GM18511 (cell line): ENCODE measurements at regions not wholly inside any gene's neighbourhood (a gene's known extent, or its start where the extent isn't known, plus 50 kb on each side); places are given as distances from the start of the nearest gene placed in this dataset.

Source experiments
- ATAC-seq: cut with Tn5 transposase; IDR thresholded peaks from one replicate; pipeline ENCODE4 v1.9.1; 2021; ENCODE audit warnings: mild to moderate bottlenecking, moderate library complexity; ENCODE audit not compliant: unreplicated experiment

DNA sequence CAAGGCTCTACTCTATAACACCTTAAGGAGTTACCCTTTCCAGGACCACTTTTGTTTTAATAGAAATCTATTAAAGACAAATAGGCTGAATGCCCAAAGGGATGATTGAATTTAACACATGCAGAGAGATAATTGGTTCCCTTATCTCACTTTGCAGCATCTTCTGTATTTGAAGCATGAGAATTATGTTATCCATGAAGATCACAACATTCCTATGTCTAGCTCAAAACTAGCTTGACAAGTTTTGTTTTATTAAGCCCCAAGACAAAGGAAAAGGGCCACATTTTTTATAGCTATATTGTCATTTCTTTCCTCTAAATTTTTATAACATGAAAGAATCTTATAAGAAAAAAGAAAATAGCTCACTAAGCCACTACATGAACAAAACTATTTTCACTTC lies 57.9 kb upstream of the FTMT start:
- no peak for ATAC-seq

DNA sequence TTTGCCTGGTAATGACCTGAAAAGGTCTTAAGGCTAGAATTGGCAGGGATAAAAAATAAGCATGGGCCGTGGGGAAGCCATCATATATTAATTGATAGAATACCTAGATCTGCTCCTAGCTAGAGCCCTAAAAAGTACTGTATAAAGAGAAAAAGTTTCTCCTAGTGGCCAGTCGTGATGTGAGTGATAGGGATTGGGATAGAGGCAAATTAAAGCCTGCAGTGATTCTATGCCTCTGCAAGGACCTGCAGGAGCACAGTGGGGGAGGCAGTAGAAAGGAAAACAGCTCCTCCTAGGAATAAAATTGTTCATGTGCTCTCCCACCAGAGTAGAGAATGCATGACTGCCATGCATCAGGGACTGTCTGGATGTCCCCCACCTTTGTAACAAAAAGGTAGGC lies 56.2 kb upstream of the FTMT start:
- no peak for ATAC-seq

DNA sequence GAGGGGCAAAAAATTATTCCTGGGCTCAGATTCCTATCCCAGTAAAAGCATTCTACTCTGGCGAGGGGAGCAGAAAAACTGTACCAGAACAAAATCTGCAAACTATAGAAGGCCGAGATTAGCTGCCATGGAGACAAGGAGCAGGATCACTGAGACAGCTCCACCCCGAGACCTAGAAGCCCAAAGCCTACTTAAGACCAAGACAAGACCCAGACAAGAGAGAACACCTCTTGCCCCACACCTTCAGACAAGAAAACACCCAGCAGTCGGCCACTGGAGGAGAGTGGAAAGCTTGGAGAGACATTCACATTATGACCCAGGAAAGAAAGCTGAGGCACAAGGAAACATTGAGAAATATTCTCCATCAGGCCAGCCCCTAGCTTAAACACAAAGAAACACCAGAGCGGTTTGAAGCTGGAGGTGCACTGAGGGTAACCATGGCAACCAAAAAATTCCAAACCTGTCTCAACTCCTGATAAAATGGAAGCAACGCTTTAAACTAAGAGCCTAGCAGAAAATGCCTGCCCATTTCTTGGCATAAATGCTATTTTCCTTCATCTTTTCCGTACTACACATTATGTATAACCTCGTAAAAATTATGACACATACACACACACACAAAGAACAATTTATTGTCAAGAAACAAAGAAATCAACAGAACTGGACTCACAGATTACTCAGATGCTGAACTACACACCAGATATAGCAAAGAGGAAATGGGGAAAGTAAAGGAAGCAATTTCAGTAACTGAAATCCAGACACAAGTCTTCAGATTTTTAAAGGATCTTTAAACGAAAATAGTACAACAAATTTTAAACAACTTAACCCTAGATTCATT lies 53.8 kb upstream of the FTMT start:
- no peak for ATAC-seq
